GF-D8 (cell line): ENCODE measurements at regions not wholly inside any gene's neighbourhood (a gene's known extent, or its start where the extent isn't known, plus 50 kb on each side); places are given as distances from the start of the nearest gene placed in this dataset.

Experiments used
- DNase-seq: peaks from one replicate; lab custom pipeline; 2025; lab: John Stamatoyannopoulos, UW

GRCh38 chr5:39880985-39881384 lies 456.2 kb upstream of the DAB2 start:
- DNase-seq = no peak

- DNase-seq = no peak
Measured at GRCh38 chr5:39877479-39877878, 452.7 kb upstream of the DAB2 start.

- no peak for DNase-seq
Measured at GRCh38 chr5:39876146-39876545, 451.4 kb upstream of the DAB2 start.

GRCh38 chr5:39870137-39870536 lies 445.4 kb upstream of the DAB2 start:
- DNase-seq = no peak

GRCh38 chr5:39869396-39869795 lies 444.6 kb upstream of the DAB2 start:
- no peak for DNase-seq

- no peak for DNase-seq
Measured at GRCh38 chr5:39867923-39868322, 443.1 kb upstream of the DAB2 start.

- no peak for DNase-seq
Measured at GRCh38 chr5:39863926-39864552, 439.3 kb upstream of the DAB2 start.

GRCh38 chr5:39857041-39857440 lies 432.3 kb upstream of the DAB2 start:
- DNase-seq = no peak

GRCh38 chr5:39854771-39855410 lies 430.1 kb upstream of the DAB2 start:
- no peak for DNase-seq

GRCh38 chr5:39850291-39850690 lies 425.5 kb upstream of the DAB2 start:
- no peak for DNase-seq

GRCh38 chr5:39846144-39846543 lies 421.4 kb upstream of the DAB2 start:
- DNase-seq = no peak

GRCh38 chr5:39843767-39844166 lies 419.0 kb upstream of the DAB2 start:
- no peak for DNase-seq

GRCh38 chr5:39835371-39835770 lies 410.6 kb upstream of the DAB2 start:
- DNase-seq = no peak

- DNase-seq = no peak
Measured at GRCh38 chr5:39829441-39829840, 404.7 kb upstream of the DAB2 start.

- DNase-seq = no peak
Measured at GRCh38 chr5:39826051-39826450, 401.3 kb upstream of the DAB2 start.

GRCh38 chr5:39825301-39825700 lies 400.5 kb upstream of the DAB2 start:
- no peak for DNase-seq

GRCh38 chr5:39822020-39822419 lies 397.2 kb upstream of the DAB2 start:
- DNase-seq = no peak

- DNase-seq = no peak
Measured at GRCh38 chr5:39816866-39817265, 392.1 kb upstream of the DAB2 start.

- DNase-seq = no peak
Measured at GRCh38 chr5:39816156-39816845, 391.5 kb upstream of the DAB2 start.

GRCh38 chr5:39815711-39816110 lies 390.9 kb upstream of the DAB2 start:
- DNase-seq = no peak

- DNase-seq = no peak
Measured at GRCh38 chr5:39811381-39811780, 386.6 kb upstream of the DAB2 start.

- no peak for DNase-seq
Measured at GRCh38 chr5:39808656-39809055, 383.9 kb upstream of the DAB2 start.

- no peak for DNase-seq
Measured at GRCh38 chr5:39801306-39801705, 376.5 kb upstream of the DAB2 start.
